Retinal pigment epithelial cell (primary cell): ENCODE measurements at regions not wholly inside any gene's neighbourhood (a gene's known extent, or its start where the extent isn't known, plus 50 kb on each side); places are given as distances from the start of the nearest gene placed in this dataset.
"Not testable (repeated sequence)": the region's sequence is repeated elsewhere in the genome, so short reads cannot be mapped to it uniquely, and the experiment has no call there.

Source experiments
- DNase-seq: peaks from one replicate; pipeline ENCODE4 v3.0.0-alpha.2; 2010; ENCODE audit warnings: low read depth
- H3K4me3 ChIP-seq: 2 replicates; pipeline ENCODE4 v1.5.1; 2011; ENCODE audit warnings: mild to moderate bottlenecking, low read length, control low read depth, moderate library complexity
- CTCF ChIP-seq: conservative IDR thresholded peaks from 2 replicates; pipeline ENCODE4 v1.5.1; 2011; ENCODE audit warnings: low read depth, low read length, control low read depth, inconsistent platforms

DNA sequence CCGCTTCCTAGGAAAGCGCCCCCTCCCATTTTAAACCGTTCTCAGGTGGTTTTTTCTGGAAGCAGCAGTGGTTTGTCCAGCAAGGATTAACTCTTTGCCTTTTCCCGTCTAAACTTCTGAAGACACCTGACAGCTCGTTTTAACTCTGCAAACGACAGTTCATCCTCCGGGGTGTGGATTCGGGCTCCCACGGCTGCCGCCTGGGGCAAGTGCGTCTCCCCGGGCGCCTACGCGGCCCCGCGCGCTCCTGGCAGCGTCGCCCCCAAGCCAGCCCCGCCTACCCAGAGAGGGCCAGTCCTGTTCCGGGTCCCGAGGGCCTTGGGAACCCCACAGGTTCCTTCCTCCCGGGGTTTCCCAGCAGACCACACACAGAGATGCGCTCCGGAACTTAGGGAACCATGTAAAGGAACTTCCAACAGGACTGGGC is 54.4 kb downstream of the PRR18 start:
- no peak for TF ChIP-seq CTCF
- peak overlapping the region; percentile 24 for H3K4me3 ChIP-seq
- no peak for DNase-seq

GRCh38 chr6:166253281-166253681 is 54.9 kb downstream of the PRR18 start:
- peak overlapping the region; percentile 24 for H3K4me3 ChIP-seq

DNA sequence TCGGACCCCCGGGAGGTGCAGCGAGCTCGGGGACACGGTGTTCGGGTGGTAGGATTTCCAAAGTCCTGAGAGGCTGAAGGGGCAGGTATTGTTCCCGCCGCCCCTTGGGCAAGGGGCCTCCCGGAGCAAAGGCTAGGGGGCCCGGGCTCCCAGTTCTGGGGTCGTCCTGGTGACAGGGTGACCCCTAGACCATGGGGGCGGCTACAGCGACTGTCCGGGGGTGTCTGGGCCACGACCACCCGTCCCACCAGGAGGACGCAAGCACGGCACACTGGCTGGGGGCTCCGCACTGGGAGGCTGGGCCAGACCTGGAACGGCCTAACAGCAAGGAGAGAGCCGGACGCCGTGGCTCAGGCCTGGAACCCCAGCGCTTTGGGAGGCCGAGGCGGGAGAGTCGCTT is 55.6 kb downstream of the PRR18 start:
- no peak for TF ChIP-seq CTCF
- H3K4me3 ChIP-seq: no peak overlapping the region

More at GRCh38 chr6:166253281-166253681, 54.9 kb downstream of the PRR18 start:
- DNase-seq: no peak
- TF ChIP-seq CTCF: no peak

GRCh38 chr6:166251655-166252054 is 56.5 kb downstream of the PRR18 start:
- TF ChIP-seq CTCF: no peak
- no peak for DNase-seq
- H3K4me3 ChIP-seq: no peak overlapping the region

More for the DNA sequence above, 55.6 kb downstream of the PRR18 start:
- no peak for DNase-seq

GRCh38 chr6:166251211-166251610 is 57.0 kb downstream of the PRR18 start:
- no peak for TF ChIP-seq CTCF
- DNase-seq: no peak
- H3K4me3 ChIP-seq: no peak overlapping the region

DNA sequence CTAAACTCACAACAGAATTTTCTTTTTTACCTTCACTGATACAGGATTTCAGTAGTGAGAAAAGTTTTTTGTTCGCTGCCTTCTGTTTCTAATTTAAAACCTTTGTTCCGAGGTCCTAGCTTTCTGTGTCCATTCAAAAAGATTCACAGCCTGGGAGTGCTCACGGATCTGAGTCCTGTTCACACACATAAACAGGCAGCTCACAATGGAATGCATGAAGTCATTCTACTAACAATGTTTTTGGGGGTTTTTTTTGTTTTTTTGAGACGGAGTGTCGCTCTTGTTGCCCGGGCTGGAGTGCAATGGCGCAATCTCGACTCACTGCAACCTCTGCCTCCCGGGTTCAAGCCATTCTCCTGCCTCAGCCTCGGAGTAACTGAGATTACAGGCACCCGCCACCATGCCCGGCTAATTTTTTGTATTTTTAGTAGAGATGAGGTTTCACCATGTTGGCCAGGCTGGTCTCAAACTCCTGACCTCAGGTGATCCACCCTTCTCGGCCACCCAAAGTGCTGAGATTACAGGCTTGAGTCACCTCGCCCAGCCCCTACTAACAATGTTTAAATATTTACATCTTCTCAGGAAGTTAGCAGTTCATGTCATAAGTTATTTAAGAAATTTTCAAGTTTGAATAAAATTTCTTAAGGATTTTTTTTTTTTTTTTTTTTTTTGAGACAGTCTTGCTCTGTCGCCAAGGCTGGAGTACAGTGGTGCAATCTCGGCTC is 59.0 kb downstream of the PRR18 start:
- not testable (repeated sequence) for H3K4me3 ChIP-seq, DNase-seq

- DNase-seq: no peak
- no peak for TF ChIP-seq CTCF
- H3K4me3 ChIP-seq: no peak overlapping the region
Observed at GRCh38 chr6:166245148-166245547, 63.0 kb downstream of the PRR18 start.
